Adrenal gland (tissue), 9 donors: ENCODE measurements at regions not wholly inside any gene's neighbourhood (a gene's known extent, or its start where the extent isn't known, plus 50 kb on each side); places are given as distances from the start of the nearest gene placed in this dataset.

Source experiments
- DNase-seq, 7 donors: peaks; one replicate each; pipeline ENCODE4 v3.0.0-alpha.2; 2019 to 2020
- H3K27ac ChIP-seq, 5 donors: fragments of 200-600 bp; sonication (generic) in 4 of 5; 1 replicate in 3 of 5; 2 replicates in 2 of 5; pipeline versions ENCODE4 v1.5.1 to v1.8.0; 2016 to 2020; ENCODE audit warnings: mild to moderate bottlenecking in 1 of 5
- H3K27me3 ChIP-seq: fragments of 200-600 bp; 2 replicates; pipeline ENCODE4 v1.8.0; 2021
- H3K36me3 ChIP-seq, 2 donors: fragments of 200-600 bp; replicated peaks in 1 of 2; 1 replicate in 1 of 2; 2 replicates in 1 of 2; pipeline versions ENCODE4 v1.5.1 to v1.8.0; 2018 to 2022
- H3K4me1 ChIP-seq, 2 donors: fragments of 200-600 bp; replicated peaks in 1 of 2; 1 replicate in 1 of 2; 2 replicates in 1 of 2; pipeline versions ENCODE4 v1.5.1 to v1.8.0; 2018 to 2021
- H3K4me3 ChIP-seq, 4 donors: fragments of 200-600 bp; sonication (generic) in 3 of 4; one replicate each; pipeline ENCODE4 v1.5.1; 2016 to 2018
- H3K9me3 ChIP-seq, 3 donors: fragments of 200-600 bp; sonication (generic) in 1 of 3; replicated peaks in 1 of 3; 1 replicate in 2 of 3; 2 replicates in 1 of 3; pipeline versions ENCODE4 v1.5.1 to v1.8.0; 2016 to 2021
- CTCF ChIP-seq, 6 experiments: fragments of 450-650 bp in 4 of 6; fragments of 200-600 bp in 2 of 6; sonication (generic) in 1 of 6; IDR thresholded peaks; 1 replicate in 5 of 6; 2 replicates in 1 of 6; pipeline versions ENCODE4 v1.5.1 to v1.8.0; 2016 to 2021; ENCODE audit warnings: antibody characterized with exemption in 6 of 6, mild to moderate bottlenecking in 2 of 6, moderate library complexity in 1 of 6
- POLR2A ChIP-seq, 2 donors: fragments of 450-650 bp; IDR thresholded peaks; one replicate each; pipeline ENCODE4 v1.6.1; 2017; ENCODE audit warnings: antibody characterized with exemption in 2 of 2, mild to moderate bottlenecking in 2 of 2, moderate library complexity in 1 of 2
- WGBS, 4 donors: extraction: QIAGEN DNeasy Blood & Tissue Kit in 2 of 4; methylation state at CpG; one replicate each; pipeline versions ENCODE4 v1.1.5 to v1.1.7; 2013 to 2017; 5-methylcytosine and 5-hydroxymethylcytosine counted together
- intact Hi-C, 2 donors: fragments of 100-400 bp; cut with DNase I; formaldehyde crosslinking; loops; one replicate each; pipeline versions ENCODE4 v1.14.1 to v1.15.0; 2022 to 2023
- donor health status: healthy with polysubstance abuse.
- donor health status: Bipolar disorder and iron deficiency.
- donor health status: DM: yes; HTN: yes; CAD: no.
- donor health status: DM: no; HTN: no; CAD: no.
- donor health status: DM: no; HTN: no; CAD: no.

GRCh38 chr5:117869596-117869995 lies 1118.8 kb downstream of the DTWD2 start:
- intact Hi-C loops = no loop called here
- no peaks in the 10 kb centered on the region for H3K4me1 ChIP-seq
- no peak overlapping the region for H3K4me3 ChIP-seq
- no peak overlapping the region for H3K27ac ChIP-seq
- WGBS, 4 donors = 63 to 89% (median 80%) methylated on average over 1 of the region's 1 CpG
- DNase-seq = no peak
- no peaks in the 10 kb centered on the region for H3K9me3 ChIP-seq
- TF ChIP-seq CTCF (IDR thresholded peaks at IDR 0.05) (no peak), POLR2A (IDR thresholded peaks at IDR 0.05) (no peak)
- no peaks in the 10 kb centered on the region for H3K36me3 ChIP-seq
- no peaks in the 10 kb centered on the region for H3K27me3 ChIP-seq

- TF ChIP-seq POLR2A (IDR thresholded peaks at IDR 0.05) = no peak
- H3K27me3 ChIP-seq = no peaks in the 10 kb centered on the region
- WGBS, 4 donors = 72 to 88% (median 84%) methylated on average over 2 of the region's 2 CpGs
- peak in 1 of 7 donors; percentile 4 for DNase-seq
- no peak overlapping the region for H3K4me3 ChIP-seq
- H3K27ac ChIP-seq = no peak overlapping the region
- H3K4me1 ChIP-seq = no peaks in the 10 kb centered on the region
- intact Hi-C loops = no loop called here
- no peaks in the 10 kb centered on the region for H3K36me3 ChIP-seq
- no peaks in the 10 kb centered on the region for H3K9me3 ChIP-seq
Observed at GRCh38 chr5:117863586-117864296, 1124.6 kb downstream of the DTWD2 start.

- TF ChIP-seq POLR2A (IDR thresholded peaks at IDR 0.05) (no peak), CTCF (IDR thresholded peaks at IDR 0.05) (no peak)
- H3K27me3 ChIP-seq = no peaks in the 10 kb centered on the region
- DNase-seq = no peak
- WGBS, 4 donors = 81 to 92% (median 88%) methylated on average over 1 of the region's 1 CpG
- no peaks in the 10 kb centered on the region for H3K36me3 ChIP-seq
- H3K27ac ChIP-seq = no peak overlapping the region
- H3K4me1 ChIP-seq = no peaks in the 10 kb centered on the region
- no peak overlapping the region for H3K4me3 ChIP-seq
- H3K9me3 ChIP-seq = no peaks in the 10 kb centered on the region
- intact Hi-C loops = no loop called here
Observed at GRCh38 chr5:117860550-117860949, 1127.8 kb downstream of the DTWD2 start.

GRCh38 chr5:117859176-117859575 lies 1129.2 kb downstream of the DTWD2 start:
- H3K36me3 ChIP-seq = no peaks in the 10 kb centered on the region
- H3K4me3 ChIP-seq = no peak overlapping the region
- H3K9me3 ChIP-seq = no peaks in the 10 kb centered on the region
- 29 to 53% (median 41%) methylated on average over 1 of the region's 1 CpG for WGBS, 4 donors
- no peak for DNase-seq
- no peaks in the 10 kb centered on the region for H3K4me1 ChIP-seq
- TF ChIP-seq CTCF (IDR thresholded peaks at IDR 0.05) (no peak), POLR2A (IDR thresholded peaks at IDR 0.05) (no peak)
- intact Hi-C loops = no loop called here
- no peaks in the 10 kb centered on the region for H3K27me3 ChIP-seq
- no peak overlapping the region for H3K27ac ChIP-seq

- Histone ChIP-seq H3K4me3 (no peak overlapping the region), H3K27ac (no peak overlapping the region)
- TF ChIP-seq CTCF (IDR thresholded peaks at IDR 0.05) (no peak), POLR2A (IDR thresholded peaks at IDR 0.05) (no peak)
Observed at GRCh38 chr5:117856713-117857112, 1131.6 kb downstream of the DTWD2 start.

More at GRCh38 chr5:117856713-117857112, 1131.6 kb downstream of the DTWD2 start:
- Histone ChIP-seq H3K27me3 (no peaks in the 10 kb centered on the region), H3K36me3 (no peaks in the 10 kb centered on the region), H3K9me3 (no peaks in the 10 kb centered on the region), H3K4me1 (no peaks in the 10 kb centered on the region)
- no peak for DNase-seq
- 82 to 90% (median 87%) methylated on average over 4 of the region's 4 CpGs for WGBS, 4 donors
- intact Hi-C loops = no loop called here
